C4-2B (cell line): ENCODE measurements at regions not wholly inside any gene's neighbourhood (a gene's known extent, or its start where the extent isn't known, plus 50 kb on each side); places are given as distances from the start of the nearest gene placed in this dataset.

Source experiments
- CTCF ChIP-seq: fragments of 450-650 bp; conservative IDR thresholded peaks from 2 replicates; pipeline ENCODE4 v1.5.1; 2017; ENCODE audit warnings: mild to moderate bottlenecking
- ZFX ChIP-seq: fragments of 450-650 bp; IDR thresholded peaks from 2 replicates; pipeline ENCODE4 v1.6.1; 2017

GRCh38 chr2:18498531-18498930 is 61.9 kb downstream of the RDH14 start:
- no peak for TF ChIP-seq CTCF
- TF ChIP-seq ZFX, result no peak
